Fibroblast of the aortic adventitia (primary cell): ENCODE measurements at regions not wholly inside any gene's neighbourhood (a gene's known extent, or its start where the extent isn't known, plus 50 kb on each side); places are given as distances from the start of the nearest gene placed in this dataset.
A peak's percentile ranks its signal among the peaks of the same experiment; 100 is the strongest.
"Not testable (repeated sequence)": the region's sequence is repeated elsewhere in the genome, so short reads cannot be mapped to it uniquely, and the experiment has no call there.

Source experiments
- DNase-seq: peaks from one replicate; pipeline ENCODE4 v3.0.0-alpha.2; 2010; ENCODE audit warnings: low read depth
- H3K4me3 ChIP-seq: 2 replicates; pipeline ENCODE4 v1.5.1; 2011; ENCODE audit warnings: low read depth, mild to moderate bottlenecking, control low read depth, low read length, moderate library complexity
- CTCF ChIP-seq: IDR thresholded peaks from 2 replicates; pipeline ENCODE4 v1.5.1; 2011; ENCODE audit warnings: mild to moderate bottlenecking, low read length, control low read depth, inconsistent platforms; ENCODE audit not compliant: insufficient read depth

- H3K4me3 ChIP-seq, result no peak overlapping the region
- no peak for TF ChIP-seq CTCF
- DNase-seq, result peak; percentile 59
These were observed 161.3 kb downstream of the THBS2 start for GRCh38 chr6:169092375-169092774.

DNA sequence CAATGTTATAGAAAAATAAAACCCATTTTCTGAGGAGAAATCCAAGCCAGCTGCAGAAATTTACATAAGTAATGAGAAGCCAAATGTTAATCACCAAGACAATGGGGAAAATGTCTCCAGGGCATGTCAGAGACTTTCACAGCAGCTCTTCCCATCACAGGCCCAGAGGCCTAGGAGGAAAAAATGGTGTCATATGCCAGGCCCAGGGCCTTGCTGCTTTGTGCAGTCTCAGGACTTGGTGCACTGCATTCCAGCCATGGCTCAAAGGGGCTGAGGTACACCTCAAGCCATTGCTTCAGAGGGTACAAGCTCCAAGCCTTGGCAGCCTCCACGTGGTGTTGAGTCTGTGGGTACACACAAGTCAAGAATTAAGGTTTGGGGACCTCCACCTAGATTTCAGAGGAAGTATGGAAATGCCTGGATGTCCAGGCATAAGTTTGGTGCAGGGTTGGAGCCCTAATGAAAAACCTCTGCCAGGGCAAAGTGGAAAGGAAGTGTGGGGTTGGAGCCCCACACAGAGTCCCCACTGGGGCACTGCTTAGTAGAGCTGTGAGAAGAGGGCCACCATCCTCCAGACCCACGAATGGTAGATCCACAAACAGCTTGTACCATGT, 163.0 kb downstream of the THBS2 start:
- not testable (repeated sequence) for DNase-seq

DNA sequence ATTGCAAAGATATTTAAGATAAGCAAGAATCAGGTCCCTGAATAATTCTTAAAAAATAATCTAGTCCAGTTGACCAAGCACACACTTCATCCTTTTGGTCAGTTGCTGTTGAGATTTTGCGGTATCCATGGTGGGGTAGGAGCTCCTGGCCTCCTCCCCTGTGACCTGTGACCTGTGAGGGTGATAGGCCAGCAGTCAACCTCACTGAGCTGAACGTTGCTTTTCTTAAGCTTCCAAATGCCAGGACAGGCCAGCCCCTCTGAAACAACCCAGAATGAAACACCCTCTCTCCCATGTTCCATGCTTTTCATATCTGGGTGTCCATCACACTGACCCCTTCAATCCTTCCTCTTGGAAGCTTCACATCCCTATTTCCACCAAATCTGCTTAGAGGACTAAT, 164.9 kb downstream of the THBS2 start:
- TF ChIP-seq CTCF, result no peak
- no peak for DNase-seq

More for the DNA sequence above, 163.0 kb downstream of the THBS2 start:
- not testable (repeated sequence) for H3K4me3 ChIP-seq

DNA sequence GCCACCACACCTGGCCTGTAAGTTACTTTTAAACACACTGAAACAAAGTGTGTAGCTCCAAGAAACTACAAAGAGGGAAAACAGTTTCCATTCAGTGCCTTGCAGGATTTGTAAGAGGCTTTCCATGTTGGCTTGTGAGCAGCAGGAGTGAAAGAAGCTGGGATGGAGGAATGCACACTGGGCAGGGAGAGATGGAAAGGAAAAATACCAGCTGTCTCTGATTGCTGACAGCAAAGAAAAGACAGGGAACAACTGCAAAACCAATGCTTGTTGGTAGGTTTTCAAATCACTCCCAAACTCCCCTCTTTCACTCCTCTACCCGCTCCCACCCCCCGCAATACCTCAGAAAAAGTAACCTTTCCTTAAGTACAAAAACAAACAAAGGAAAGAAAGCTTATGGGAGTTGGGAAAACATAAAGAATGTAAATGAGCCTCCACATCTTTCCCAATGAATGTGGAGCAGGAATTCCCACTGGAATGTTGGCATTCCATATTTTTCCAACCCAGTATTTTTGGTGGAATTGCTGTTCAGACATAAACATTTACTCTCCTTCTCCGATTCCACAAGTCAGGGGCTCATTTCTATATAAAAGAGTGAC, 166.1 kb downstream of the THBS2 start:
- no peak overlapping the region for H3K4me3 ChIP-seq
- peak; percentile 78 for DNase-seq
- no peak for TF ChIP-seq CTCF

More for the DNA sequence above, 164.9 kb downstream of the THBS2 start:
- no peak overlapping the region for H3K4me3 ChIP-seq

- not testable (repeated sequence) for H3K4me3 ChIP-seq, DNase-seq
These were observed 167.0 kb downstream of the THBS2 start for GRCh38 chr6:169086616-169087015.

GRCh38 chr6:169086020-169086419, 167.6 kb downstream of the THBS2 start:
- DNase-seq, result no peak
- TF ChIP-seq CTCF, result no peak
- no peak overlapping the region for H3K4me3 ChIP-seq

DNA sequence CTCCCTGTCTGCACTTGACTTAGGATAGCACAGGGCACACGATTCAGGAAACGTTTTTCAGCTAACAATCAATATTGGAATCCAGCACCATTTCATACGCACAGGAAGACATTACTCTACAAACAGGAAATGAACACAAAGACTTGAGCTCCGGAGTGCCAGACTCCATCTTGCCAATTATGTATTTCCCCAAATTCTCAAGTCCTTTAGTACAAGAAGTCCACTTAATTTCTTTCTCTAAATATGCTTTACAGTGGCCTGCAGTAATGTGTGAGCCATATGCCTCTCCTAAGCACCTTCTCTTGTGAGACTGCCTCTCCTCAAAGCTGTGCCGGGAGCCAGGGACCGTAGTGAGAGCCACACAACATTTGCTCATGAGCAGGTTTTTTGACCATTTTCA, 168.2 kb downstream of the THBS2 start:
- no peak for DNase-seq
- no peak for TF ChIP-seq CTCF
- no peak overlapping the region for H3K4me3 ChIP-seq

GRCh38 chr6:169084557-169084956, 169.1 kb downstream of the THBS2 start:
- not testable (repeated sequence) for H3K4me3 ChIP-seq, DNase-seq
